ENCODE measurements at regions not wholly inside any gene's neighbourhood (a gene's known extent, or its start where the extent isn't known, plus 50 kb on each side); places are given as distances from the start of the nearest gene placed in this dataset.

DNA sequence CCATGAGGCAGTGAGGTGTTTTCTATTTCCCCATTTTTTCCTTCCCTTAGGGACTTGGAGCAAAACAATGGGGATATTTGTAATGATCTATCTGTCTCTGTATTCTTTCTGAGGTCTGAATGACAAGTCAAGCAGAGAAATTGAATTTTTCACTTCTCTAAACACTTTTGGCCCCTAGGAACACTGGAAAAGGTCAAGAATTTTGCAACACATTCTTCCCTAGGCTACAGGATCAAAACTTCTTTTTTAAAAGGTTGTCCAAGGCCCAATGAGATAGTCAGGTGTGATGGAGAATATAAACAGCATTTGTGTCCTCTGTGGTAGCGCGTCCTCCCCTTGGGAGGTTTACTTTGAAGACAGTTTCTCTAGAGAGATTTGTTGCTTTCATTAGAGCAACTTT lies 620.5 kb downstream of the TLR4 start:
- Histone ChIP-seq H3K4me3 (no peak overlapping the region), H3K36me3 (ENCODE audit: control insufficient read depth in 2 of 2, insufficient read depth in 2 of 2, low read length in 1 of 2) (no peaks in the 10 kb centered on the region), H3K27ac (ENCODE audit: control insufficient read depth, insufficient read depth) (no peak overlapping the region), H3K79me2 (ENCODE audit: control insufficient read depth, insufficient read depth, low read length) (no peaks in the 10 kb centered on the region), H3K9ac (ENCODE audit: control insufficient read depth, insufficient read depth, low read length) (no peak overlapping the region), H2AFZ (ENCODE audit: control insufficient read depth, low read depth, low read length) (no peak overlapping the region), H3K9me3 (replicated peaks; ENCODE audit: control insufficient read depth, insufficient read depth, low read length) (no peaks in the 10 kb centered on the region), H4K20me1 (ENCODE audit: control insufficient read depth, insufficient read depth) (no peaks in the 10 kb centered on the region), H3K27me3 (replicated peaks in 1 of 2; ENCODE audit: control insufficient read depth in 2 of 2, insufficient read depth in 2 of 2, low read length in 1 of 2) (no peaks in the 10 kb centered on the region), H3K4me1 (ENCODE audit: control insufficient read depth, insufficient read depth, low read length) (no peaks in the 10 kb centered on the region), H3K4me2 (ENCODE audit: control insufficient read depth, insufficient read depth) (no peak overlapping the region)
- ChIA-PET SMC1A (ENCODE audit: uncharacterized antibody, unreplicated experiment) (no interaction called here), RAD21 (ENCODE audit: unreplicated experiment) (no interaction called here), CTCF (no interaction called here), POLR2A (no interaction called here)
- intact Hi-C loops (cut with micrococcal nuclease; ENCODE audit: unreplicated experiment) (no loop called here), in situ Hi-C loops (cut with MboI) (no loop called here)
- BruUV-seq (replicated peaks), result no TSS peak
- ATAC-seq (no peak), DNase-seq (ENCODE audit: low read depth, low spot score) (no peak), FAIRE-seq (no peak)
- 95% methylated on average over 2 of the region's 2 CpGs for WGBS (ENCODE audit: insufficient coverage, insufficient replicate concordance, low lambda C conversion rate, missing lambda C conversion rate)
- TF ChIP-seq PAX8 (IDR thresholded peaks at IDR 0.05) (no peak), SKIL (IDR thresholded peaks at IDR 0.05; ENCODE audit: low read depth, poor library complexity, severe bottlenecking) (no peak), CHD2 (IDR thresholded peaks at IDR 0.05; ENCODE audit: borderline replicate concordance, low read depth, low read length) (no peak), NRF1 (conservative IDR thresholded peaks at IDR 0.05; ENCODE audit: low read depth, low read length) (no peak), NFYB (IDR thresholded peaks at IDR 0.05; ENCODE audit: insufficient read depth, low read depth, low read length) (no peak), RBBP5 (conservative IDR thresholded peaks at IDR 0.05) (no peak)
- TF ChIP-seq, protein P1, sequence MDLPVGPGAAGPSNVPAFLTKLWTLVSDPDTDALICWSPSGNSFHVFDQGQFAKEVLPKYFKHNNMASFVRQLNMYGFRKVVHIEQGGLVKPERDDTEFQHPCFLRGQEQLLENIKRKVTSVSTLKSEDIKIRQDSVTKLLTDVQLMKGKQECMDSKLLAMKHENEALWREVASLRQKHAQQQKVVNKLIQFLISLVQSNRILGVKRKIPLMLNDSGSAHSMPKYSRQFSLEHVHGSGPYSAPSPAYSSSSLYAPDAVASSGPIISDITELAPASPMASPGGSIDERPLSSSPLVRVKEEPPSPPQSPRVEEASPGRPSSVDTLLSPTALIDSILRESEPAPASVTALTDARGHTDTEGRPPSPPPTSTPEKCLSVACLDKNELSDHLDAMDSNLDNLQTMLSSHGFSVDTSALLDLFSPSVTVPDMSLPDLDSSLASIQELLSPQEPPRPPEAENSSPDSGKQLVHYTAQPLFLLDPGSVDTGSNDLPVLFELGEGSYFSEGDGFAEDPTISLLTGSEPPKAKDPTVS (IDR thresholded peaks at IDR 0.05; ENCODE audit: low read depth, low read length), result no peak

Data from GM12878 (cell line).